Frontal cortex (tissue), 3 donors: ENCODE measurements at regions not wholly inside any gene's neighbourhood (a gene's known extent, or its start where the extent isn't known, plus 50 kb on each side); places are given as distances from the start of the nearest gene placed in this dataset.

Source experiments
- DNase-seq, 2 donors: peaks; one replicate each; pipeline ENCODE4 v3.0.0; 2012; ENCODE audit warnings: low spot score in 2 of 2
- FAIRE-seq: peaks from 2 replicates; lab custom pipeline; 2012; peaks lifted over from hg19 to GRCh38; lab: Jason Lieb, UNC
- donor health status: control.
- donor health status: control.
- donor health status: control.

- FAIRE-seq (no peak), DNase-seq (no peak)
These were observed 192.4 kb upstream of the RASGEF1B start for GRCh38 chr4:81664079-81664478.

GRCh38 chr4:81663368-81663767 lies 191.7 kb upstream of the RASGEF1B start:
- FAIRE-seq (no peak), DNase-seq (no peak)

GRCh38 chr4:81659051-81659450 lies 187.3 kb upstream of the RASGEF1B start:
- FAIRE-seq (no peak), DNase-seq (no peak)

- DNase-seq = no peak
- no peak for FAIRE-seq
These were observed 180.4 kb upstream of the RASGEF1B start for GRCh38 chr4:81652069-81652478.

GRCh38 chr4:81651243-81651899 lies 179.7 kb upstream of the RASGEF1B start:
- no peak for DNase-seq
- FAIRE-seq = no peak

- no peak for FAIRE-seq
- no peak for DNase-seq
These were observed 179.0 kb upstream of the RASGEF1B start for GRCh38 chr4:81650606-81651242.

- FAIRE-seq = no peak
These were observed 177.0 kb upstream of the RASGEF1B start for GRCh38 chr4:81648576-81649275.

GRCh38 chr4:81647388-81647787 lies 175.7 kb upstream of the RASGEF1B start:
- no peak for FAIRE-seq
- DNase-seq = no peak

More at GRCh38 chr4:81648576-81649275, 177.0 kb upstream of the RASGEF1B start:
- DNase-seq = no peak

GRCh38 chr4:81642543-81642942 lies 170.8 kb upstream of the RASGEF1B start:
- no peak for DNase-seq

GRCh38 chr4:81639248-81639647 lies 167.5 kb upstream of the RASGEF1B start:
- FAIRE-seq (no peak), DNase-seq (no peak)

More at GRCh38 chr4:81642543-81642942, 170.8 kb upstream of the RASGEF1B start:
- no peak for FAIRE-seq

GRCh38 chr4:81638698-81639097 lies 167.0 kb upstream of the RASGEF1B start:
- no peak for FAIRE-seq
- DNase-seq = no peak

- no peak for DNase-seq
- no peak for FAIRE-seq
These were observed 164.0 kb upstream of the RASGEF1B start for GRCh38 chr4:81635739-81636138.

- FAIRE-seq (no peak), DNase-seq (no peak)
These were observed 163.3 kb upstream of the RASGEF1B start for GRCh38 chr4:81634766-81635549.

GRCh38 chr4:81634165-81634564 lies 162.5 kb upstream of the RASGEF1B start:
- FAIRE-seq (no peak), DNase-seq (no peak)

- DNase-seq = no peak
- FAIRE-seq = no peak
These were observed 161.0 kb upstream of the RASGEF1B start for GRCh38 chr4:81632581-81633299.

- FAIRE-seq (no peak), DNase-seq (no peak)
These were observed 160.3 kb upstream of the RASGEF1B start for GRCh38 chr4:81631958-81632441.

GRCh38 chr4:81629366-81629765 lies 157.7 kb upstream of the RASGEF1B start:
- FAIRE-seq = no peak
- no peak for DNase-seq

- no peak for DNase-seq
These were observed 156.8 kb upstream of the RASGEF1B start for GRCh38 chr4:81628489-81628888.

GRCh38 chr4:81627590-81627989 lies 155.9 kb upstream of the RASGEF1B start:
- FAIRE-seq = no peak
- no peak for DNase-seq

More at GRCh38 chr4:81628489-81628888, 156.8 kb upstream of the RASGEF1B start:
- FAIRE-seq = no peak
